ENCODE measurements at regions not wholly inside any gene's neighbourhood (a gene's known extent, or its start where the extent isn't known, plus 50 kb on each side); places are given as distances from the start of the nearest gene placed in this dataset.
"Not testable (repeated sequence)": the region's sequence is repeated elsewhere in the genome, so short reads cannot be mapped to it uniquely, and the experiment has no call there.

DNA sequence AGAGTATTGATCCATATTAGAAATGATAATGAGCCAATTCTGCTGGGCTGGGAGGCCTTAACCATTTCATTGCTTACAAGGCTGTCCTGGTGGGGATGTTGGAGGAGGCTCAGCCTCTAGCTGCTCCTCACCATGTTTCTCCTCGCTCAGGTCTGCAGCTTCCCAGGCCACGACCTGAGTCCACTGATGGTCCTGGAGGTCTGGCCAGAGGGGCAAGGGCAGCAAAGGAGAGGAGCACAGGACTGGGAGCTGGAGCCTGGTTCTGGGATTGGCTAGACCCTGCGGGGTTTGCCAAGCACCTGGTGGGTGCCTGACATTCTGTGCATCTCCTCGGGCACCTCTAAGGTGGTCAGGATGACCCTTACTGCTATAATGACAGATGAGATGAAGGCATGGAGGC is 92.6 kb downstream of the KIF26A start:
- DNase-seq (ENCODE audit: low read depth in 2 of 2) = no peak

- no peak for DNase-seq (ENCODE audit: low read depth in 2 of 2)
Observed at GRCh38 chr14:104232070-104232484, 93.7 kb downstream of the KIF26A start.

- not testable (repeated sequence) for DNase-seq (ENCODE audit: low read depth in 2 of 2)
Observed at GRCh38 chr14:104234007-104234786, 95.8 kb downstream of the KIF26A start.

DNA sequence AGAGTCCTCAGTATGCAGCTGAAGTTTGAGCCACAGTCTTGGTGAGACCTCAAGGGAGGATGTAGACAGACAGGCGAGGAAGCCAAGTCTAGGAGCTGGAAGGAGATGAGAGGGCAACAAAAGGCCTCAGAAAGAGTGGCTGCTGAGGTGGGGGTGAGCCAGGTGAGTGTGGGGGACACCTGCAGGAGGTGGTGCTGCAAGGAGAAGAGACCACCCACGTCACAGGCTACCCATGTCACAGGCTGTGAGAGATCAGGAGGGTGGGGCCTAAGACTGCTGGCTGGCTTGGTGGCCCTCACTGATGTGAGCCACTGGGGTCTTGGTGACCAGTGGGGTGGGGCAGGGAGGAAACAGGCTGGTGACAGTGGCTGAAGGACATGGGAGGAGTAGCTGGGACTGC is 97.3 kb downstream of the KIF26A start:
- no peak for DNase-seq (ENCODE audit: low read depth in 2 of 2)

DNA sequence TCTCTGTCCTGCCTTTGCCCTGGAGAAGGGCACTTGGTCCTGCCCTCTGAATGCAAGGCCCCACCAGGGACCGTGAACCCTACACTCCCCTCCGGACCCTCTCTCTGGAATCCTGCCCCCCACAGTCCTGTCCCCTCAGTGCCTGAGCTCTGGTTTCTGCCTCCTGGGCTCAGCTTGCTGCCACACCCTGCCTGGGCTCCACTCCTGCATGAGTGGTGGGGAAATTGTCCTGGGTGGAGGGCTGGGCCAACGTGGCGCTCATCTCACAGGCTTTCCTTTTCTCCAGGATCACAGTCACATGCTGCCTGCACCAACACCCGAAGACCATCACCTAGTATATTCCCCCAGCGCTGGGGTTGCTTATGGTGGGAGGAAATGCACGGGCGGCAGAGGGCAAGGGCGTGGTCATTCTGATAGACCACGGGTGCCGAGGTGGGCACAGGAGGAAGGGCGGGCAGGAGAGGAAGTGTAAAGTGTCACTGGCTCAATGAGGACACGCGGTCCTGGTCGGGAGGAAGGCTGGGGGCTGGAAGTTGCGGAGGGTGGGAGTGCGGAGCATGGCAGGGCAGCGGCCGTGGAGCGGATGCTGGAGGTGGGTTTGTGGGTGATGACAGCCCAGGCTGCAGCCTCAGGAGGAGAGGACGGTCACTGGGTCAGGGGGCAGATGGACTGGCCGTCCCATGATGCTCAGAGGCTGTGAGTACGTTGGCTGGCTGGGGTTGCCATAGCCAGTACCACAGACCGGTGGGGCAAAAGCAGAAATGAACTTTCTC is 99.5 kb downstream of the KIF26A start:
- no peak for DNase-seq (ENCODE audit: low read depth in 2 of 2)

GRCh38 chr14:104238424-104239184 is 100.2 kb downstream of the KIF26A start:
- DNase-seq (ENCODE audit: low read depth in 2 of 2) = no peak

DNA sequence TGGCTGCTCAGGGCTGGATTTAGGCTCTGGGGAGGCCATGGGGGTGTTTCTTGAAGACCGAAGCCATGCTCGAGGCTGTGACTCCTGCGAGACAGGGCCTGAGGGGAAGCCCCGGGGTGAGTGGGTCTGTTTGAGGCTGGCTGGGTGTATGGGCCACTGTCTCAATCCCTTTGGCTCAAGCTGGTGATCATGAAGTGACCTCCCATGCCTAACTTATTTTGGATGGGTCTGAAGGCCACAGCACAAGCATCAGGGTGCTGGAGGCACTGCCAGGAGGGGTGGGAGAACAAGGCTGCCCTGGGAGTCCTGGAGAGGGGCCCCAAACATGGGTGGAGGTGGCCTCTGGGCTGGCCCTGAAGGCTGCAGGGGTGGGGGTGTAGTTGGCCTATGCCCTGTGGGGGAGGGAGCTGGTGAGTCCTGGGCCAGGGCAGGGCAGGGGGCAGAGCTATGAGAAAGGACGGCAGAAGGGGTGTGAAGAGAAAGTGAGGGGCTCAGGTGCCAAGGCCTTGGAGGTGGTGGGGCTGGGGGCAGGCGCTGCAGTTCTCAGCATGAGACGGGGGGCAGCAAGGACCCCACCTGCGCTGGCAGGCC is 100.9 kb downstream of the KIF26A start:
- DNase-seq (ENCODE audit: low read depth in 2 of 2) = no peak

- DNase-seq (ENCODE audit: low read depth in 2 of 2) = no peak
Observed at GRCh38 chr14:104239861-104240301, 101.5 kb downstream of the KIF26A start.

DNA sequence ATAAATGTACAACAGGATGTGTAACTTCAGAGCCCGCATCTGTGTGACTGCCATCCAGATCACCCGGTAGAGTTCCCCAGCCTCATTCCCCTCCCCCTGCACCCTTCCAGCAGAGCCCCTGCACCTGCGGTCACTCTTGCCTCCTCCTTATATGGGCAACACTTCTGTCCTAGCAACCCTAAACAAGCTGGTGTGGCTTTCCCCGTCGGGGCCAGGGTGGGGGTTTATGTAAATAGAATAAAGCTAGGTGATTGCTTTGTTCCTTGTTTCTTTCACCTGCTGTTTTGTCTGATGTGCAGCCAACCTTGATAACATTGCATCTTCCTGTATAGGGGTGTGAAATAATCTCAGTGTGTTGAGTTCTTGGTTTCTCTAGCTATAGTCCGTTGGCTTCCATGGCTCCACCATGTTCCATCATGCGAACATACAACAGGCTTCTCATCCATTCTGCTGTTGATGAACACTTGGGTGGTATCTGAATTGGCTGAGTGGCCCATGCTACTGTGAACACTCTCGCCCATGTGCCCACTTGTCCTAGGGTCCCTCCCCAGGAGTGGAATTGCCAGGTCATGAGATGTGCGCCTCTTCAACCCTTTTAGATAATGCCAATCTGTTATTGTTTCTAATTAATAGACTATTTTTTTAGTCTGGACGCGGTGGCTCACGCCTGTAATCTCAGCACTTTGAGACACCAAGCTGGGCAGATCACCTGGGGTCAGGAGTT is 102.2 kb downstream of the KIF26A start:
- DNase-seq (ENCODE audit: low read depth in 2 of 2) = no peak

DNA sequence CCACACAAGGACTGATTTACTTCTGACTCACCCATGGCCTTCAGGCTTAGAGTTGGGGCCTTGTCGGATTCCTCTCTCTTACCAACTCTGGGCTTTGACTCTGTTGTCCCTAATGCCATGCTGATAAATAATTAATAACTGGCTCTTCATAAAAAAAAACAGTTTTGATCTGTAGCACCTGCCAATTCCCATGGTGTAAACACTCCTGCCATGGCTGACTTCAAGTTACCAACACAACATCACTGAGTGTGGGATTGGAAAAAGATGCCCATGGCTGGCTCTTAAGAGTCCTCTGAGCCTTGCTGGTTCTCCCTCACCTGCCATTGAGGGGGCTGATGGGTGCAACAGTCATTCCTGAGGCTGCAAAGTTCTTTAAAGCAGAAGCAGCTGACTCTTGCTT is 104.8 kb downstream of the KIF26A start:
- no peak for DNase-seq (ENCODE audit: low read depth in 2 of 2)

DNA sequence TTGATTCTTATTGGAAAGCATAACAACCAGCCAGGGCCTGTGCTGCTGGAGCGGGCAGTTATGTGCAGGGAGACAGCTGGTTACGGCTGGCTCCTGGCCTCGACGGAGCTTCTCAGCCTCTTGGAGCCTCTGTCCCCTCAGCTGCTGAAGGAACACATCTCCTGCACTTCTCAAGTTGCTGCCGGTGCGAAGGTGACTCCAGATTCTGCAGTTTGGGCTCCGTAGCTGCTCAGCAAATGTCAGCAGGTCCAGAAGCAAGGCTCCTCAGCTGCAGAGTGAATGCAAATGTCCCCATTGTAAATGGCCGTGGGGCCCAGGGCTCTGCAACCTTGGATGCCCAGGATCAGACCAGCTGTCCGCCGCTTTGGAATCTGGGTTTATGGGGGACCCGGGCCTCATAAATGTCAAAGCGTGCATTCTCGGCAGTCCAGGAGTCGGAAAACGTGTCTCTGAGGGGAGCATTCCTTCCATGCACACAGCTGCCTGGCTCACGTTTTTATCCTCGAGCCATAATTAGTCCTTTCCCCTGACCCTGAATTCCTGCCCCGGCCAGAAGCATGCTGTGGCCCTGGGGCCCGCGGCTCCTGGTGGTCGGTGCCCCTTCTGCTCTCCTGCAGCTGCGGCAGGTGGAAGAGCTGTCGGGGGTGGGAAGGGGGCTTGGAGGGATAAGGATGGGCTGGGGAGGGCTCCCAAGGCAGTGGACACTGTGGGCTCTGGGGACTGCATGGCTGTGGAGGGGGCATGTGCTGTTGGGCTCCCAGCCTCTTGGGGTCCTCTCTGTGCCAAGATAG is 106.0 kb downstream of the KIF26A start:
- DNase-seq (ENCODE audit: low read depth in 2 of 2) = no peak

DNA sequence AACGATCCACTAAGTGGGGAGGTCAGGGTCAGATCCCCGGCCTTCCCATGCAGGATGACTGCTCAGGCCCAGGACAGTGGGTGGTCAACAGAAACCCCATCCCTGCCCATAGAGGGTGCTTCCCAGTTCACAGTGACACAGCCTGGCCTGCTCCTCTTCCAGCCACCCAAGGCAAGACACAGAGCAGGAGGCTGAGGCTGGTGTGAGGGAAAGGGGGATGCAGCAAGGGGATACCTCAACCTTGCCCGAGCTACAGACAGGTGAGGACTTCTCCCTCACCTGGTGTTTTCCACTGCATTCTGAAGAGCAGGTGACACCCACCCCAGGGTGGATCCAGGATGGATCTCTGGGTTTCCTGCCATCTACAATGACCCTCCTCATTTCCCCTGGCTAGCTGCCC is 106.7 kb downstream of the KIF26A start:
- no peak for DNase-seq (ENCODE audit: low read depth in 2 of 2)

GRCh38 chr14:104245723-104246122 is 107.3 kb downstream of the KIF26A start:
- DNase-seq (ENCODE audit: low read depth in 2 of 2) = no peak

GRCh38 chr14:104246401-104247335 is 108.3 kb downstream of the KIF26A start:
- DNase-seq (ENCODE audit: low read depth in 2 of 2) = no peak

- DNase-seq (ENCODE audit: low read depth in 2 of 2) = no peak
Observed at GRCh38 chr14:104247336-104248202, 109.2 kb downstream of the KIF26A start.

DNA sequence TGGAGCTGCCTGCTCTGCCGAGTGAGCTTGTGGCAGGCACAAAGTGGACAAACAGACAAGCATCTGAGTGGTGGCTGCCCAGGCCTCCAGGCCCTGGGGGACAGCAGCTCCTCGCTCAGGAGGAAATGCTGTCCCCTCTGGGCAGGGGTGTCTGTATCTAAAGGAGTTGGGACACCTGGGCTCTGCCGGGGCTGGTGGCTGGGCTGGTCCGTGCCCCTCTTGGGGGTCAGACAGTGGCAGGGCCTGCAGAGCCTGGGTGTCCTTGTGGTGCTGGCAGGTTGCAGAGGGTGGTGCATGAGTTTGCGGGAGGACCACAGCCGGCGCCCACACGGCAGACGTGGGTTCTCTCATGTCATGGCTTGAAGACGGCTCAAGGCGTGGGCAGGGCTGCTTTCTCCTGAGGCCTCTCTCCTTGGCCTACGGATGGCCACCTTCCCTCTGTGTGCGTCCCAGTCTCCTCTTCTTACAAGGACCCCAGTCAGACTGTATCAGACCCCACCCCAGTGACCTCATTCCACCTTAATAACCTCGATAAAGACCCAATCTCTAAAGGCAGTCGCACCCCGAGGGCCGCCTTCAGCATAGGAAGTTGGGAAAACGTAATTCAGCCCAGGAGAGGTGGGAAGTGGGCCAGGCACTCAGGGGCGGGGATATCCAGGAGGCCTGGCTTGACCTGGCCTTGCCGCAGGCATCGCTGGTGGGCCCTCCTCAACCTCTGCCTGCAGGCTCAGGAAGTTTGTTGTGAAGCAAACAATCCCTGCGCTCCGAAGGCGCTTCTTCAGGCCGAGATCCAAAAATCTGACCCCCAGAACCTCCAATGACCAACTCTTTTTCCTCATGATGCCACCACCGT is 110.0 kb downstream of the KIF26A start:
- DNase-seq (ENCODE audit: low read depth in 2 of 2) = no peak

- DNase-seq (ENCODE audit: low read depth in 2 of 2) = no peak
Observed at GRCh38 chr14:104249089-104249488, 110.7 kb downstream of the KIF26A start.

All from stimulated activated CD4-positive, alpha-beta T cell treated with anti-CD3 and anti-CD28 coated beads, Interleukin-1b, Interleukin-23, amount 100 ng/mL, for 1 hour (primary cell).